C4-2B (cell line): ENCODE measurements at regions not wholly inside any gene's neighbourhood (a gene's known extent, or its start where the extent isn't known, plus 50 kb on each side); places are given as distances from the start of the nearest gene placed in this dataset.

ENCODE experiments used
- CTCF ChIP-seq: fragments of 450-650 bp; conservative IDR thresholded peaks from 2 replicates; pipeline ENCODE4 v1.5.1; 2017; ENCODE audit warnings: mild to moderate bottlenecking
- ZFX ChIP-seq: fragments of 450-650 bp; IDR thresholded peaks from 2 replicates; pipeline ENCODE4 v1.6.1; 2017

DNA sequence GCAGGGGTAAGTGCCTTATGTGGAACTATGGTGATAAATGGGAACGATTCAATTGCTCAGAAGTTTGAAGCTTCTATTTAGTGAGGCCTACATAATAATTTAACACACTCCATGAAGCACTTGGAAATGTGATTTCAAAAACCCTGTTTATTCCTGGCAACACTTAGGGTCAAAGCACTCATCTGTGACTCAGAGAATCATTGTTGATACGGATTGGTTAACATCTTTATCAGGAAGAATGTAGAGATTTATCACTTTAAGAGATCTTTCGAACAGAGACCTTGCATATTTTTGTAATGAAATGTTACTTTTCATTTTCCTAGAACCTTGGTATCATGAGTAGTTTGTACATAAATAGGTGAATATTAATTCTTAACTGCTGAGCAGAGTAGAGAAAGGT is 269.1 kb upstream of the SLIT2 start:
- TF ChIP-seq CTCF (no peak), ZFX (no peak)
